ENCODE measurements at regions not wholly inside any gene's neighbourhood (a gene's known extent, or its start where the extent isn't known, plus 50 kb on each side); places are given as distances from the start of the nearest gene placed in this dataset.

- Histone ChIP-seq H4K20me1 (replicated peaks; ENCODE audit: insufficient read depth) (no peaks in the 10 kb centered on the region), H3K79me2 (replicated peaks; ENCODE audit: insufficient read depth) (no peaks in the 10 kb centered on the region), H3K27me3 (ENCODE audit: insufficient read depth) (no peaks in the 10 kb centered on the region), H3F3A (replicated peaks; ENCODE audit: low read depth) (no peaks in the 10 kb centered on the region), H3K9me2 (ENCODE audit: insufficient read depth) (no peaks in the 10 kb centered on the region; the same call in 1 of the 2 replicates), H3K27ac (ENCODE audit: low read depth) (no peak overlapping the region), H3K4me3 (no peak overlapping the region), H3K4me2 (no peak overlapping the region), H3K4me1 (ENCODE audit: insufficient read depth) (no peaks in the 10 kb centered on the region), H3K36me3 (ENCODE audit: insufficient read depth) (no peaks in the 10 kb centered on the region), H2AFZ (no peak overlapping the region)
- Mint-ChIP-seq H3K36me3 (ENCODE audit: low read depth) (peaks cover 6% of the 10 kb centered on the region; the same call in 2 of the 3 replicates), H3K27me3 (ENCODE audit: insufficient read depth, low read depth, poor library complexity) (no peaks in the 10 kb centered on the region), H3K4me1 (no peaks in the 10 kb centered on the region), H3K27ac (no peak overlapping the region), H3K9me3 (peaks cover 13% of the 10 kb centered on the region), H3K4me3 (no peak overlapping the region)
- ATAC-seq (no peak), DNase-seq (ENCODE audit: low spot score) (no peak)
- no peak for TF ChIP-seq JUNB (IDR thresholded peaks at IDR 0.05; ENCODE audit: unreplicated experiment)
- no peak for TF ChIP-seq ZNF331 (CRISPR knock-in tag; IDR thresholded peaks at IDR 0.05; ENCODE audit: low read depth)
- no peak for TF ChIP-seq CTCF (conservative IDR thresholded peaks at IDR 0.05; ENCODE audit: low read depth in 2 of 2)
- TF ChIP-seq NANOG (IDR thresholded peaks at IDR 0.05; ENCODE audit: borderline replicate concordance) = no peak
- TF ChIP-seq, protein P1, sequence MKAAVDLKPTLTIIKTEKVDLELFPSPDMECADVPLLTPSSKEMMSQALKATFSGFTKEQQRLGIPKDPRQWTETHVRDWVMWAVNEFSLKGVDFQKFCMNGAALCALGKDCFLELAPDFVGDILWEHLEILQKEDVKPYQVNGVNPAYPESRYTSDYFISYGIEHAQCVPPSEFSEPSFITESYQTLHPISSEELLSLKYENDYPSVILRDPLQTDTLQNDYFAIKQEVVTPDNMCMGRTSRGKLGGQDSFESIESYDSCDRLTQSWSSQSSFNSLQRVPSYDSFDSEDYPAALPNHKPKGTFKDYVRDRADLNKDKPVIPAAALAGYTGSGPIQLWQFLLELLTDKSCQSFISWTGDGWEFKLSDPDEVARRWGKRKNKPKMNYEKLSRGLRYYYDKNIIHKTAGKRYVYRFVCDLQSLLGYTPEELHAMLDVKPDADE (IDR thresholded peaks at IDR 0.05) = no peak
- no peak for TF ChIP-seq EZH2 (IDR thresholded peaks at IDR 0.05; ENCODE audit: low read depth, unreplicated experiment)
- TF ChIP-seq POLR2AphosphoS5 (IDR thresholded peaks at IDR 0.05; ENCODE audit: low read depth) = no peak
- no peak for TF ChIP-seq CREB1 (CRISPR knock-in tag; IDR thresholded peaks at IDR 0.05; ENCODE audit: low read depth)
These were observed 558.3 kb downstream of the CHSY3 start for GRCh38 chr5:130462516-130462915.

GRCh38 chr5:130455175-130455574 is 550.9 kb downstream of the CHSY3 start:
- Mint-ChIP-seq H3K9me3 (peaks cover 39% of the 10 kb centered on the region), H3K27ac (no peak overlapping the region)
- ATAC-seq = no peak

More at GRCh38 chr5:130455175-130455574, 550.9 kb downstream of the CHSY3 start:
- Mint-ChIP-seq H3K4me1 (no peaks in the 10 kb centered on the region), H3K27me3 (ENCODE audit: insufficient read depth, low read depth, poor library complexity) (peaks cover 1% of the 10 kb centered on the region), H3K4me3 (no peak overlapping the region), H3K36me3 (ENCODE audit: low read depth) (peaks cover 18% of the 10 kb centered on the region)
- H3K4me2 ChIP-seq = no peak overlapping the region
- no peak for TF ChIP-seq ZNF331 (CRISPR knock-in tag; IDR thresholded peaks at IDR 0.05; ENCODE audit: low read depth)
- no peak for TF ChIP-seq CREB1 (CRISPR knock-in tag; IDR thresholded peaks at IDR 0.05; ENCODE audit: low read depth)
- no peak for TF ChIP-seq EZH2phosphoT487 (IDR thresholded peaks at IDR 0.05; ENCODE audit: unreplicated experiment)
- TF ChIP-seq, protein P1 (IDR thresholded peaks at IDR 0.05) = no peak
- no peak for TF ChIP-seq ZNF114 (CRISPR knock-in tag; IDR thresholded peaks at IDR 0.05)
- no peaks in the 10 kb centered on the region for H3K27me3 ChIP-seq (ENCODE audit: insufficient read depth)
- H3K4me1 ChIP-seq (ENCODE audit: insufficient read depth) = no peaks in the 10 kb centered on the region
- H3K9me2 ChIP-seq (ENCODE audit: insufficient read depth) = no peaks in the 10 kb centered on the region
- no peaks in the 10 kb centered on the region for H3K36me3 ChIP-seq (ENCODE audit: insufficient read depth)
- no peaks in the 10 kb centered on the region for H4K20me1 ChIP-seq (replicated peaks; ENCODE audit: insufficient read depth)
- no peak overlapping the region for H3K27ac ChIP-seq (ENCODE audit: low read depth)
- H2AFZ ChIP-seq = no peak overlapping the region
- H3K79me2 ChIP-seq (replicated peaks; ENCODE audit: insufficient read depth) = no peaks in the 10 kb centered on the region
- DNase-seq (ENCODE audit: low spot score) = no peak
- H3F3A ChIP-seq (replicated peaks; ENCODE audit: low read depth) = no peaks in the 10 kb centered on the region
- no peak overlapping the region for H3K4me3 ChIP-seq

All from GM23338 (cell line).